Fibroblast of lung (primary cell): ENCODE measurements at regions not wholly inside any gene's neighbourhood (a gene's known extent, or its start where the extent isn't known, plus 50 kb on each side); places are given as distances from the start of the nearest gene placed in this dataset.

Experiments
- EZH2 ChIP-seq: IDR thresholded peaks from 2 replicates; pipeline ENCODE4 v1.5.1; 2012; ENCODE audit warnings: low read length, control low read depth, mild to moderate bottlenecking; ENCODE audit errors: missing control alignments
- TF ChIP-seq, protein P1 (sequence below), 2 donors: IDR thresholded peaks in 1 of 2; conservative IDR thresholded peaks in 1 of 2; 1 replicate in 1 of 2; 2 replicates in 1 of 2; pipeline ENCODE4 v1.5.1; 2011 to 2012; ENCODE audit warnings: low read length in 2 of 2, control low read depth in 1 of 2, inconsistent platforms in 1 of 2, low read depth in 1 of 2, mild to moderate bottlenecking in 1 of 2

DNA sequence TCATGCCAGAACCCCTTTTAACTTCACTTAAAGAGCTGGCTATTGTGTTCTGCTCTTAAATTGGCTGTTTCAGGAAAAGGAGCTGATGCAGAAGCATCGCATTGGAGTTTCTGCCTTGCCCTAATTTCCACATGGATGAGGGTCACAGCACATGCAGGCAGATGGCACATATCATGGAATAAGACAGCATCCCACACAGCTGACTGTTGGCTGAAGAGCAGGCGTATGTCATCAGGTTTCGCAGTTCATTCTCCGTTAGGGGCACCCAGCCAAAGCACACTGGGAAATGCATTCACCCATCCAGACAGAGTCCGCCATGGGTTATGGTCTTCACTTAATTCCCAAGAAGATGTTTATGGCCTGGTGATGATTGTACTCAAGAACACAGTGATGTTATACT lies 572.5 kb downstream of the LIG4 start:
- TF ChIP-seq, protein P1, sequence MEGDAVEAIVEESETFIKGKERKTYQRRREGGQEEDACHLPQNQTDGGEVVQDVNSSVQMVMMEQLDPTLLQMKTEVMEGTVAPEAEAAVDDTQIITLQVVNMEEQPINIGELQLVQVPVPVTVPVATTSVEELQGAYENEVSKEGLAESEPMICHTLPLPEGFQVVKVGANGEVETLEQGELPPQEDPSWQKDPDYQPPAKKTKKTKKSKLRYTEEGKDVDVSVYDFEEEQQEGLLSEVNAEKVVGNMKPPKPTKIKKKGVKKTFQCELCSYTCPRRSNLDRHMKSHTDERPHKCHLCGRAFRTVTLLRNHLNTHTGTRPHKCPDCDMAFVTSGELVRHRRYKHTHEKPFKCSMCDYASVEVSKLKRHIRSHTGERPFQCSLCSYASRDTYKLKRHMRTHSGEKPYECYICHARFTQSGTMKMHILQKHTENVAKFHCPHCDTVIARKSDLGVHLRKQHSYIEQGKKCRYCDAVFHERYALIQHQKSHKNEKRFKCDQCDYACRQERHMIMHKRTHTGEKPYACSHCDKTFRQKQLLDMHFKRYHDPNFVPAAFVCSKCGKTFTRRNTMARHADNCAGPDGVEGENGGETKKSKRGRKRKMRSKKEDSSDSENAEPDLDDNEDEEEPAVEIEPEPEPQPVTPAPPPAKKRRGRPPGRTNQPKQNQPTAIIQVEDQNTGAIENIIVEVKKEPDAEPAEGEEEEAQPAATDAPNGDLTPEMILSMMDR (conservative IDR thresholded peaks at IDR 0.05 in 1 of 2, IDR thresholded peaks at IDR 0.05 in 1 of 2; ENCODE audit: low read depth in 1 of 2, low read length in 2 of 2) = no peak
- TF ChIP-seq EZH2 = no peak
